ENCODE measurements at regions not wholly inside any gene's neighbourhood (a gene's known extent, or its start where the extent isn't known, plus 50 kb on each side); places are given as distances from the start of the nearest gene placed in this dataset.

- no peak overlapping the region for H3K27ac ChIP-seq
- no peak overlapping the region for H3K4me3 ChIP-seq
- H3K4me1 ChIP-seq = peaks cover 0 to 16% (median 3%) of the 10 kb centered on the region in 6 donors
- intact Hi-C loops (cut with DNase I; ENCODE audit: low total_unique reads) = no loop called here
- H3K36me3 ChIP-seq = no peaks in the 10 kb centered on the region
- no peak for DNase-seq
- WGBS, 5 donors = 64 to 82% (median 72%) methylated on average over 4 of the region's 4 CpGs
- TF ChIP-seq POLR2A (IDR thresholded peaks at IDR 0.05) = no peak
- TF ChIP-seq POLR2AphosphoS5 (IDR thresholded peaks at IDR 0.05) = no peak
- TF ChIP-seq, protein P1, sequence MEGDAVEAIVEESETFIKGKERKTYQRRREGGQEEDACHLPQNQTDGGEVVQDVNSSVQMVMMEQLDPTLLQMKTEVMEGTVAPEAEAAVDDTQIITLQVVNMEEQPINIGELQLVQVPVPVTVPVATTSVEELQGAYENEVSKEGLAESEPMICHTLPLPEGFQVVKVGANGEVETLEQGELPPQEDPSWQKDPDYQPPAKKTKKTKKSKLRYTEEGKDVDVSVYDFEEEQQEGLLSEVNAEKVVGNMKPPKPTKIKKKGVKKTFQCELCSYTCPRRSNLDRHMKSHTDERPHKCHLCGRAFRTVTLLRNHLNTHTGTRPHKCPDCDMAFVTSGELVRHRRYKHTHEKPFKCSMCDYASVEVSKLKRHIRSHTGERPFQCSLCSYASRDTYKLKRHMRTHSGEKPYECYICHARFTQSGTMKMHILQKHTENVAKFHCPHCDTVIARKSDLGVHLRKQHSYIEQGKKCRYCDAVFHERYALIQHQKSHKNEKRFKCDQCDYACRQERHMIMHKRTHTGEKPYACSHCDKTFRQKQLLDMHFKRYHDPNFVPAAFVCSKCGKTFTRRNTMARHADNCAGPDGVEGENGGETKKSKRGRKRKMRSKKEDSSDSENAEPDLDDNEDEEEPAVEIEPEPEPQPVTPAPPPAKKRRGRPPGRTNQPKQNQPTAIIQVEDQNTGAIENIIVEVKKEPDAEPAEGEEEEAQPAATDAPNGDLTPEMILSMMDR (IDR thresholded peaks at IDR 0.05 in 8 of 11, conservative IDR thresholded peaks at IDR 0.05 in 3 of 11) = no peak
- no peaks in the 10 kb centered on the region for H3K9me3 ChIP-seq
- H3K27me3 ChIP-seq (replicated peaks in 1 of 7) = no peaks in the 10 kb centered on the region
Measured at GRCh38 chr5:123879071-123879470, 367.1 kb downstream of the CSNK1G3 start.

DNA sequence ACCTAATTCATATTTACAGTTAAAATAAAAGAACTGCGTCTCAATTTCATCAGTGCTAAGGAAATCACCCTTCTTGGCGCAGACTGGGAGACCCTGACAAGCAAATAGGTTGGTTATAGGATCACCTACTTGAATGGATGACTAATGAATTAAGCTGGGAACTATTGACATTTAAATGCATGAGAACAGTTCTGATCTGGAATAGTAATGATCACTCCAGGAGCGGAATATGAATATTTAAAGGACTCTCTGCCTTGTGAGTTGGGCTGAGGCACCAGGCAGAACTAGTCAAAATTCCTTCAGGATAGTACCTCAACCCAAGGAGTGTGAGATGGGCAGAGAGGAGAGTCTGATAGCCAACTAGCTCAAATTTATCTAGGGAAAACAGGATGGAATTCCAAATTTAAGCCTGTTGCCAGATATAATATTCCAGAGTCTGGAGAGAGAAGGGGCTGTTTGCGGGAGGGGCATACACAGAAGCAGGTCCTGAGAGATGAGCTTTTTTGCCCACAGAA, 364.4 kb downstream of the CSNK1G3 start:
- H3K4me1 ChIP-seq = peaks cover 0 to 9% (median 0%) of the 10 kb centered on the region in 6 donors
- no peaks in the 10 kb centered on the region for H3K27me3 ChIP-seq (replicated peaks in 1 of 7)
- intact Hi-C loops (cut with DNase I; ENCODE audit: low total_unique reads) = no loop called here
- no peak overlapping the region for H3K4me3 ChIP-seq
- H3K27ac ChIP-seq = no peak overlapping the region
- no peaks in the 10 kb centered on the region for H3K9me3 ChIP-seq
- no peak for DNase-seq
- WGBS, 5 donors = 86 to 97% (median 93%) methylated on average over 4 of the region's 4 CpGs
- H3K36me3 ChIP-seq = no peaks in the 10 kb centered on the region
- no peak for TF ChIP-seq POLR2A (IDR thresholded peaks at IDR 0.05)
- TF ChIP-seq POLR2AphosphoS5 (IDR thresholded peaks at IDR 0.05) = no peak
- TF ChIP-seq, protein P1 (IDR thresholded peaks at IDR 0.05 in 8 of 11, conservative IDR thresholded peaks at IDR 0.05 in 3 of 11) = no peak

GRCh38 chr5:123875561-123876275, 363.7 kb downstream of the CSNK1G3 start:
- Histone ChIP-seq H3K36me3 (no peaks in the 10 kb centered on the region), H3K4me1 (peaks cover 0 to 9% (median 0%) of the 10 kb centered on the region in 6 donors), H3K27me3 (replicated peaks in 1 of 7) (no peaks in the 10 kb centered on the region), H3K9me3 (no peaks in the 10 kb centered on the region), H3K4me3 (no peak overlapping the region), H3K27ac (no peak overlapping the region)
- no peak for TF ChIP-seq POLR2AphosphoS5 (IDR thresholded peaks at IDR 0.05)
- no peak for TF ChIP-seq POLR2A (IDR thresholded peaks at IDR 0.05)
- TF ChIP-seq, protein P1 (IDR thresholded peaks at IDR 0.05 in 8 of 11, conservative IDR thresholded peaks at IDR 0.05 in 3 of 11) = no peak
- intact Hi-C loops (cut with DNase I; ENCODE audit: low total_unique reads) = no loop called here
- 35 to 44% (median 44%) methylated on average over 7 of the region's 7 CpGs for WGBS, 5 donors
- DNase-seq = no peak

DNA sequence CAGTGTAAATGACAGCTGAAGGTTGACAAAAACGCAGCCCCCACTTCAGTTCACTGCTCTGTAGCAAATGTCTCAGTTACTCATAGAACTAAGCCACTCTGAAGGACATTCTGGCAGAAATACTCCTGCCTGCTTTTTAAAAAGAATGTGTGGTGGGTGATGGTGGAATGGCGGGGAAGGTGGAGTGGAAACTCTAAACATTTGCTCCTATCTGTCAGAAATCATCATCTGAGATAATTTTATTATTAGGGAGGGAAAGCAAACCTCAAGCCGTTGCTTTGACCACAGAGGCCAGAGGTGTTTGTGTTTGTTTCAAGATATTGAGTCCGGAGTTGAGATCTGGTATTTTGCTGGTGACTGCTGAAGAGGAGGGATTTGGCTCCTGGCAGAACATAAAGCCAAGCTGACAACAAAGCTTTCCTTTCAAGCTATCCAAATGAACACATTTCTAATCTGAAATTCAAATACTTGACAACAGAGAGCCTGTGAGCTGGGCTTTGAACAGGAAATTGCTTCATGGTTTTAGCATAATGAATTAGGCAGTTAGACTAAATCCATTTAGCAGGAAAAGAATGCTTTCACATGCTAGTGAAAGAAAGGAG, 362.7 kb downstream of the CSNK1G3 start:
- Histone ChIP-seq H3K27ac (no peak overlapping the region), H3K36me3 (no peaks in the 10 kb centered on the region), H3K4me1 (peaks cover 0 to 9% (median 0%) of the 10 kb centered on the region in 6 donors), H3K27me3 (replicated peaks in 1 of 7) (no peaks in the 10 kb centered on the region), H3K4me3 (no peak overlapping the region), H3K9me3 (no peaks in the 10 kb centered on the region)
- DNase-seq = no peak
- WGBS, 5 donors = 55 to 72% (median 63%) methylated on average over 4 of the region's 4 CpGs
- intact Hi-C loops (cut with DNase I; ENCODE audit: low total_unique reads) = no loop called here
- TF ChIP-seq, protein P1 (IDR thresholded peaks at IDR 0.05 in 8 of 11, conservative IDR thresholded peaks at IDR 0.05 in 3 of 11) = no peak
- TF ChIP-seq POLR2A (IDR thresholded peaks at IDR 0.05) (no peak), POLR2AphosphoS5 (IDR thresholded peaks at IDR 0.05) (no peak)

Measured in spleen (tissue), 11 donors.